GM19395 (cell line): ENCODE measurements at regions not wholly inside any gene's neighbourhood (a gene's known extent, or its start where the extent isn't known, plus 50 kb on each side); places are given as distances from the start of the nearest gene placed in this dataset.
A peak's percentile ranks its signal among the peaks of the same experiment; 100 is the strongest.

Experiments used
- ATAC-seq: cut with Tn5 transposase; IDR thresholded peaks from one replicate; pipeline ENCODE4 v1.9.1; 2021; ENCODE audit warnings: mild to moderate bottlenecking, moderate library complexity; ENCODE audit not compliant: unreplicated experiment

DNA sequence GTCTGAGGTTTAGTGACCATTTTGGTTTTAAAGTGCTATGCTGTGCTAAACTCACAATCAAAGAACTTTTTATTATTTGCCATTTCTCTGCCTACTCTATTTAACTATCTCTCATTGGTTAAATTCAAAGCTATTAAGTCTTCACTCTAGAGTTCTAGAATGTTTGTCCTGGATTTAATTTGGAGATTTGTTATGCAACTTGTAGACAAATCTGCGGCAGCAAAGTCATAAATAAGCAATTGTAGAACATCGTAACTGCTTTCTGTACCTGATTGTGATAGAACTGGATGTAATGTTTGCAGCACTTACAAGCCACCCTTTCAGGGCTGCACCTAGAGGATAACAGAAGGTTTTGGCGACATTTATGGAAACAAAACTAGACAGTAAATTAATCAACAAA lies 566.5 kb upstream of the ADGRL2 start:
- ATAC-seq, result no peak

DNA sequence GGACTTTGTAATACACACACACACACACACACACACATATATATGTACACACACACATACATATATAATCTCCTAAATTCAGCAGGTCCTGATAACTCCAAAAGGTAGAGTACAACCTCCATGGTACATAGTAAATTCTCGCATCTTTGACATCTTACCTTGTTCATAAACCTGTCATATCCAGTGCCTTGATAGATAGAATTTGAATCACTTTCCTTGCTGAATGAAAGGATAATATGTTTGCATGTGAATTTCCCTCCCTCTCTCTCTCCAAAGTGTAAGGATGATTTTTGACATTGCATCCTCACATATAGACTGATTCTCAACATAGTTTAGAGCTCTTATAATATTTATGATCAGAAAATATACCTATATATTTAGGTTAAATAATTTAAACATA lies 567.1 kb upstream of the ADGRL2 start:
- ATAC-seq, result no peak

DNA sequence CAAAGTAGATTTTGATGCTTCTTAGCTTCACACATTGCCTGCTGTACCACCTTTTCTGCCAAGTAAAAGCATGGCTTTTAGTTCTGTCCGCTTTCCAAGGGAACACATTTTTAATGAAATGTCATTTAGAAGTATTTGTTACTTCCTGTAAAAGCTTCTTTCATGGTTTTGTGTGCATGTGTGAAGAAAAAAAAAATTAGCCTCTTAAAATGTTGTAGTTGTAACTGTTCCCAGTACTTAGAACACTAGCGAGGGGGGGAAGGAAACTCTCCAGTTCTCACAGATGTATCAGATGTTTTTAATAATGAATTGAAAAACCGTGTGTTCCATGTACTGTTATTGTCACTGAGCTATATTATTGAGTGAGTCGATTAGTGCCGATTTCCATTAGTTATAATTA lies 568.3 kb upstream of the ADGRL2 start:
- ATAC-seq, result no peak

DNA sequence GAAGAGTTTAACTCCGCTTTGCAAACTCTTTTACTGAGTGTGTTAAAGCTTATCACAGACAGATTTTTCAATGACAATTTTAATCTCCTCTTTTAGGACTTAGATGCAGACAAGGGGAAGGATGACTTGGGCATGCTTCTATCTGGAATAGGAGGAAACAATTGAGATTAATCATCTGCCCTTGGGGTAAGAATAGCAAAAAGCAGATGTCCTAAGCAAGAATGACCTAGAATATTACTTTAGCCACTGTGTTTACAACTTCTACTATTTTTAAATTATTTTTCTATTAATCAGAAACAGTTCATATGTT lies 569.0 kb upstream of the ADGRL2 start:
- no peak for ATAC-seq

DNA sequence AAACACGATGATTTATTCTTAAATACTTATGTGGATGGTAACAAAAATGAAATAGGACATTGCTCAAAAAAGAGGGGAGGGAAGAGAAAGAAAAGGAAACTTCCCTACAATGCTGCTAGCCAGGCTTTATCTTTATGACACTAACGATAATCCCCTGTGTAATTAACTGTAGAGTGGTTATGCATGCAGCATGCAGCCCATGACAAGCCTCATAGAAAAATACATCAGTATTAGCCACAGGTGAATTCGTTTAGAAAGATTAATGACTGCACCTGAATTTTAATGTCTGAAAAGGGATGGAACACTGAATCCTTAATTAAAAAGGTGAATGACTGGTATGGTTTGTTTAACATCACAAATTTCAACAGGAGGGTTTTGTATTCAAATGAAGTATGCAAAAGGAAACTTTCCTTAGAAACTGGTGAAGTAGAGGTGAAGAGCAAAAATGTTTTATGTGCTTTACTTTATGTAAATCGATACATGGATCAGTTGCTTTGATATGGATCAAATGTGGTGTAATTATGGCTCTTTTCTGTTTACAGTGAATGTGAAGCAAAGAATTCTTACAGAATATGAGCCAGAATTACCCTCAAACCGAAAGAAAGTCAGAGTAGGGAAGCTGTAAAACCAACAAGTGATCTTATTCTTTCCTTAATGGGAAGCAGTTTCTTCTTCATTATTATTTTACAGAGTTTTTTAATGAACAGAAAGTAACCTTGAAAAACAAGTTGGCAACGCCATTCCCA lies 569.6 kb upstream of the ADGRL2 start:
- ATAC-seq, result no peak

DNA sequence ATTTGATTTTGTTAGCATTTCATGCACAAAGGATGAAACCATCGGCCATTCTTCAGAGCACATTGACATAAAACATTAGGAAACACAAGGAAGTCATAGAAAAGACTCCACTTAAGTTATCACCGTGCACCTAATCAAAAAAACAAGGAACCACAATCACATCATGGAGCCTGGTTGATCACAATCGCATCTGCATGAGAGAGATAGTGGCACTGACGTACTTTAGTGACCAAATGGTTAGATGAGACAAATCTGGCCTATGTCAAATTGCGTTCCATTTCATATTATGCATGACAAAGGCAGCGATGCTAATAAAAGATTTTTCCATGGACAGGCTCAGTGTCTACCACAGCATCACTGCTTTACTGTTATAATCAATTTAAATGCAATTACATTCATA lies 571.8 kb upstream of the ADGRL2 start:
- no peak for ATAC-seq

DNA sequence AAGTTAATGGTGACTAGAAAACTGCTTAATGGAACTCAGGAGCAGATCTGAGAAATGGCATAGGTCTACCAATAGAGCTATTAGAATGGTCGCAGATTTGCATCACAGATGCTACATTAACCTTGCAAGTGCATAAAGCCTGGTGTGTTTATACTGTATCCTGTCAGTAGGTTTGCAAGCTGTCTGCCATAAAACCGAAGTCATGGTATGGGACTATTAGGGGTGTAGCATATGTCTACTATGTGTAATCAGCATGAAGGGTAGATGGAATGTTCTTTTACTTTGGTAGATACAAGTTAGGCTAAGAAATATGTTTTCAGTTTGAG lies 574.2 kb upstream of the ADGRL2 start:
- peak; percentile 42 for ATAC-seq

DNA sequence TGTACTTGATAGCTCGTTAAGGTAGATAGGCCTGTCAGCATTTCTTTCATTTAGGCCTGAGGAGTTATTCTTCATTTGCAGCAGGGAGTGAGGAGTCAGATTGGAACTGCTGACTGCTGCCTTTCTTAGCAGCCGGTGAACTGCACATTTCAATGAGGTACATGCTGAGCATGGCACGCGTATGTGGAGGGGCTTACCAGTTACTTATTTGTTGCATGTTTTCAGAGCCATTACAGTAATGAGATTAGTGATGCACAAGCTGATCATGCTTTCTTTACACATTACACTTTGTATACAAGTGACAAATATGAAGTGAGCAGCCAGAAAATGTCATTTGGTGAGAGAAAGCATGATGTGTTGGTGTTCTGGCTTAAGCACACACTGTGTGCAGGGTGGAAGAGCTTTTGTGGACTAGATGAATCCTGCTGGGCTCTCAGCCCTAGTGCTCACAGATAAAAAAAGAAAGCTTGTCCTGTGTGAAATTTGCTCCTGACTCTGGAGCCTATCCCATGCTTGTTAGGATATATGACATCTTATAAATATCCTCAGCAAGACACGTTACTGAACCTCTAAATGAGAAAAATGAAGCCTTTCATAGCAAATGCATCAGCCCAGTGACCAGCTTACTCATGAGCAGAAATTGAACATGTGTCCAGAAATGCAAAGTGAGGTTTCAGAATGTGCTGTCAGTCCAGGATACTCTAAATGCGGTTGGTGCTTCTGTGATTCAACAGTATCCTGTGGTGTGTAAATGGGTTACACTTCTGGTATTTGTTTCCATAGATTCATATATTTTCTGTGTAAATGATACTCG lies 574.7 kb upstream of the ADGRL2 start:
- ATAC-seq, result peak; percentile 86

DNA sequence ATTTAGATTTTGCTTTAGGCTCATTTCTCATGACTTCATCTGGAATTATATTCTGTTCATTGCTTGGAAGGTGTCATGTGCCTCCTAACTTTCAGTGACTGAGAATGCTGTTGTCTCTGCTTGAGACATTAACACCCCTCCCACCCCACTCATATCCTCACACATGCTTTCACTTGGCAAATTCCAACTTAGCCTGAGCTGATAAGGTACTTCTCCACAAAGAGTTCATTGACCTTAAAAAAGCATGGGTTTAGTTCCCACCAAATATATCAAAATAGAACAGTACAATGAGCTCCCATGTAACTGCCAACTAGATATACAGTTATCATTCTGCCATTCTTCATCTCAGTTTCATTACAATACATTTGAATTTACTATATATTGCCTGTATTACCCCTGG lies 576.5 kb upstream of the ADGRL2 start:
- no peak for ATAC-seq

DNA sequence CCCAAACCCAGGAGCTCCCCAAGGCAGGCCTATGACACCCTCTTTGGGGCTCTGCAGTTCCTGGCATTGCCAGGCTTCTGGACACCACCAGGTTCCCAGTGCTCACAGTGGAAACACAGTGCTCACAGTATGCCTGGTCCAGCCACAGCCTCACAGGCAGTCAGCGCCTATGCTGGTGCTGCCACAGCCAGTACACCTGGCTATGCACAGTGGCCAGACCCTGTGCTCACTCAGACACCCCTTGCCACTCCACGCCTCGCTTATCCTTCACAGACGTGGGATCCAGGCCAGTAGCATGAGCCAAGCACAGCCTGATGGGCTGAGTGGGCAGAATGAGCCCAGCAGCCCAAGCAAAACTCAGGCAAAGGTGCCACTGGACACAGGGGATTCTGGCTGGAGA lies 579.2 kb upstream of the ADGRL2 start:
- ATAC-seq, result no peak

DNA sequence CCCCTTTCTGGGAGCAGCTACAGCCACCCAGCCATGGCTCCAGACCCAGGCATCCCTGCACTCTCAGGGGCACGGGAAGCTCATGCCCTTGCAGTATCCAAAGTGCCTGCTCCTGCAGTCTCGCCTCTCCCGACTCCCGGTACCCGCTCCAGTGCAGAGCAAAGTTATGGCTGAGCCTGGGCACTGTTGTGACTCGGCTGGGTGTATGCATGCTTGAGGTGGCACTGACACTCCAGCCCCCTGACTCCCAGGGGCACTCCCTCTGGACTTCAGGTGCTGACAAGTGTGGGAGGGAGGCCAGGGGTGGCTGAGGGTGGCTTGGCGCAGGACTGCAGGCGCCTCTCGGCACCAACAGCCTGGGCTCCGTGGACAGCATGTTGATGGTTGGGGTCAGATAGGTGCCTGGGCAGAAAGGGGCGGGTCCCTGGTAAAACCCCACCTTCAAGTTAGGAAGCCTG lies 580.1 kb upstream of the ADGRL2 start:
- no peak for ATAC-seq

DNA sequence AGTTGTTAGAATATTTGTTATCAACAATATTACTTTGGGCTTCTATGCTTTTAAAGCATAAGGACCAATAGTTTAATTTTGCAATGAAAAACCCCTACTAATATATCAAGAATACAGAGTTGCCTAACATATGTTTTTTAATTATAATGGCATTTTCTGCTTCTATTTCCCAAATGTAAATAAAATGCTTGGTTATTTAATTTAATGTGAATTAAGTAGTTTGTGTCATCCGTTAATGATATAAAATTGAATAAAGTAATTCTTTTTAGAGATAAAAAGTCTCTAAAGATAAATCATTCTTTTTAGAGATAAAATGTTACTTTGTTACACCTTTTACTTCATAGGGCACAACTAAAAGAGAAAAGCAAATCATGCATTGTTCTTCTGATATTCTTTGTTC lies 583.7 kb upstream of the ADGRL2 start:
- no peak for ATAC-seq

DNA sequence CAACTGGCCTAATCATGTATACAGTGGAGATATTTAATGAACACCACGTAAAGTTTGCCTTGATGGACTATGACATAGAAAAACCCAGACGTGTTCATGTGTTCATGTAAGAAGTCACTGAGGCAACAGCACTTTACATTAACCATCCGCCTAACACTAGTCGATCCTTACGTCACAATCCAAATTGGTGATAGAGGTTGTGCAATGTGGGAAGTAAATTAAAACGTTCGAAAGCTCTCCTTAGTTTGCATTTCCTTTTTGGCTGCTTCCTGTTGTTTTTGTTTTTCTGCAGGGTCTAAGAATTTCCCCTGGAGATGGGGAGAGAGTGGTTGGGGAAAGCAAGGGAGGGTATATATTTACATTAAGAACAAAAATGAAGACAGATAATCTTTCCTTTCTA lies 587.5 kb upstream of the ADGRL2 start:
- no peak for ATAC-seq

DNA sequence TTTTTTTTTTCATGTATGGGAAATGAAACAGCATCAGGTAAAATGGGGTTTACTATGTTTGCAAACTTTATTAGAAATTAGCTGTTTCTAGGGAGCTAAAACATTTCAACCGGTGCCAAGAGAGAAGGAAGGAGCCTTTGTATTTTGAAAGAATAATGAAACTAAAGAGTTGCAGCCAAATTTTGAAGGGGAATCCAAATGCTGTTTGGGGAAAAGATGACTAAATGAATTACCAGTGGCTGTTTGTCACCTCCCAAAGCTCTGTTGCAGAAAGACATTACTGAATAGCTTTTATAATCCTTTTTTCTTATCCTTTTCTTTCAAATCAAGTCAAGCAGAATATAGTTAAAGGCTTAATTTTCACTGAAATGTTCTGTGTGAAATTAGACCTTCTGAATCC lies 591.3 kb upstream of the ADGRL2 start:
- no peak for ATAC-seq

DNA sequence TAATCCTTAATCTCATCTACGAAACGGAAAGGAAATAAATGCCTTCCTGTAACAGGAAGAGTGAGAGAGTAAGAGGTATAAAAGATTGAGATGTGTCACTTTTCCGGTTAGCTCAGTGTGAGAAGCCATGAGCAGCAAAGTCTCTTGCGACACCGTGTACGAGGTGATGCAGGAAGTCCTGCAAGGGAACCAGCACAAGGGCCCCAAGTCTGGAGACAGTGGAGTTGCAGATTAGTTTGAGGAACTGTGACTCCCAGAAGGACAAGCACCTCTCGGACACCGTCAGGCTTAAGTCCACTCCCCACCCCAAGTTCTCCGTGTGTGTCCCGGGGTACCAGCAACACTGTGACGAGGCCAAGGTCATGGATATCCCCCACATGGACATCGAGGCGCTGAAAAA lies 592.3 kb upstream of the ADGRL2 start:
- ATAC-seq, result no peak

DNA sequence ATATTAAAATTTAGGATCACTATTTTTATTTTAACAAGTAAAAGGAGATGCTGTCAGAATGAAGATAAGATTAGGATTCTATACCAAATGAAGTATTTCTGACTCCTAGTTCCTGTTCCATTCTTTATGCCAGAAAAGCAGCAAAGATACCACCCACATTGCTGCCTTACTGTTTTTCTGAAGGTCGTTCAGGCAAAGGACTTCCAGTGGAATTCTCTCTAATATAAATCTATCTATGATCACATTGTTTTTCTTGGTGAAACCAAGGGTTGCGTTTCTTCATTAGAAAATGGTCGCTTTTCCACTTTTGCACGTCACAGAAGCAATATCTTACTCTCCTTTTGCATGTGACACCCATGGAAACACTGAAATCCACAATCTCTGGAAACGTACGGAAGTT lies 594.8 kb upstream of the ADGRL2 start:
- ATAC-seq, result no peak

DNA sequence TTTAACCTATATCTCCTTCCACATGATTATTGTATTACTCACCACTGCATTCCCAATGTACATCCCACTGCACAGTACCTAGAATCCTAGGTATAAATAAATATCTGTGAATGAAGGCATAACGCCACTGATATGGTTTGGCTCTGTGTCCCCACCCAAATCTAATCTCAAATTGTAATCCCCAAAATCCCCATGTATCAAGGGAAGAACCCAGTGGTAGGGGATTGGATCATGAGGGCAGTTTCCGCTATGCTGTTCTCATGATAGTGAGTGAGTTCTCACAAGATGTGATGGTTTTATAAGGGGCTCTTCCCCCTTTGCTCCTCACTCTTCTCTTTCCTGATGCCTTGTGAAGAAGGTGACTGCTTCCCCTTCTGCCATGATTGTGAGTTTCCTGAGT lies 599.0 kb upstream of the ADGRL2 start:
- ATAC-seq, result no peak

DNA sequence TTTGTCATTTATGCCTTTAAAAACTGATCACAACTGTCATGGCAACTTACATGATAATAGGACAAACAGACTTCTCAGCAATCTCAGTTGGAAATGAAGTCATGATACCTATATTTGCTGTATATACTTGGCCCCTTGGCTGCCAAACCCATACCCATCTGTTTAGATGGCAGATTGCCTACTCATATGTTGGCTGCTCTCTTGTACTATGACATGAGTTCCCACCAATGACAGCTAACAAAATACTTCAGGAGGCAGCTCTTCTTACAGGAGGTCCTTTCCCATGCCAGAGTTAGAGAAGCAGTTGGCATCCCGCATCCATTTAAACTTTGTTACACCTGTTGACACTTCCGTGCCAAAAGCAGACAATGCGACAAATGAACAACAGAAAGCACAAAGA lies 603.1 kb upstream of the ADGRL2 start:
- no peak for ATAC-seq

DNA sequence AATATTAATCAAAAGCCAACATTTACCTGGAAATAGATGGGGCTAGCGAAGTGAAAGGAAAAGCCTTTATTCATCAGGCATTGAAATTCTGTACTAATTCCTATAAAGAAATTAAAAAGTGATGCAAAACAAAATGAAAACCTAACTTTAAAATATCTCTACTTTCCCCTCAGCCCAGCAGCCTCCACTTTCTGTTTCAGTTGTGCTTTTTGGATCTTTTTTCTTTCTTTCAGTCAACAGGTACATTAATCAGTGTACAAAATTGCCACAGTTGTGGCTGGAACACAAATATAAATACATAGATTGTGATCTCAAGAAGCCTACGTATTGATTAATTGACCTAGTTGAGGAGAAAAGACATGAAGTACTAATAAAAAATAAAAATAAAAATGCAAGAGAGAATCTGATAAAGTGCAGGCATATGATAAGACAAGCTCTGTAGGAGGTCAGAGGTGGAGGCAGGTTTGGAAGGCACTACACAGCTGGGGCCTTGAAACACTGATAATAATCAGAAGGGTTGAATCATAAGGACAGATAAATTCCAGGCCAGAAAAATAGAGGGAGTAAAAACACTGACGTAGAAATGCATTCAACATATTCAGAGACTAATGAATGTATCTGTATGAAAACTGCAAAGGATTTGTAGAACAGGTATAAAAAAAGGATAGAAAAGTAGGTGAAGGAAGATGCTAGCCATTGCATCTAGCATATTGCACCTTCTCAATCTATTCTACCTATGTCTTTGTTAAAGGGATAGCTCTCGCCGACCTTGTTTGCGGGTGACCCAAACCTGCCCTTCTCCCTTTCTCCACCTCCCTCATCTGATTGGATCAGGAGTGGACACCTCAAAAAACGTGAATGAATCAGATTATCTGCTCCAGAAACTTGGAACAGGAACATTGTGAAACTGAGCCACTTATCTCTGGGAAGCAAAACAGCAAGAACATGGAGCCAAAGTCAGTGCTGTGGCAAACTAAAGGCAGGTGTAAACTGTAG lies 607.8 kb upstream of the ADGRL2 start:
- no peak for ATAC-seq

DNA sequence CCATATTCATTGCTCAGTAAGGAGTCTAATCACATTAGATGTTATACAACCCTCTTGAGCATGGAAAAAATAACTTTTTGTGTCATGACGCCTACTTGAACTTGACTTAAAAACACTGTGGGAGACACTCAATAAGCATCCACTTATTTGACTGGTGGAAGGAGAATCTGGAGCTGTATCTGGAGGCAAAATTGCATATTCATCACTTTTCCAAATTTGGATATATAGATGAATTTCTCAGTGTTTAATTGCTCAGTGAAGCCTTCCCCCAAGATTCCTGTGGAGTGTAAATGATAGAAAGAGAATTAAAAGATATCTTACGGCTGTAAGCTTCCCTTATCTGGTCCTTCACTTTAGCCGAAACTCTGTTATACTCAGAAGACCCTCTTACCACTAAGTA lies 610.7 kb upstream of the ADGRL2 start:
- ATAC-seq, result no peak

DNA sequence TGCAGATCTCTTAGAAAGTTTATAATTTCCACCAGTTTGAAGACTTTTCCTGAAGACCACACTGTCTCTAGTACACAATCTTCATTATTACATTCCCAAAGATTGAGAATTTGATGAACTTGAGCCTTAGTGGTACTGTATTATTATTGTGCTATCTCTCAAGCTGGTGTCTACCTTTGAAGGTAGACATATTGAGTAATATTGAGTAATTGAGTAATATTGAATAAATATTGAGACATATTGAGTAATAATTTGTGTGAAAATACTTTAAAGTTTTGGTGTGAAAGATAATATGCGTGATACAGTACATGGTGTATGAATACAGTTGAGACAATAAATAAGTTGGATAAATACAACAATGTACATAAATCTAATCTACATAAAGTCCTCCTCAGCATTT lies 613.1 kb upstream of the ADGRL2 start:
- no peak for ATAC-seq

DNA sequence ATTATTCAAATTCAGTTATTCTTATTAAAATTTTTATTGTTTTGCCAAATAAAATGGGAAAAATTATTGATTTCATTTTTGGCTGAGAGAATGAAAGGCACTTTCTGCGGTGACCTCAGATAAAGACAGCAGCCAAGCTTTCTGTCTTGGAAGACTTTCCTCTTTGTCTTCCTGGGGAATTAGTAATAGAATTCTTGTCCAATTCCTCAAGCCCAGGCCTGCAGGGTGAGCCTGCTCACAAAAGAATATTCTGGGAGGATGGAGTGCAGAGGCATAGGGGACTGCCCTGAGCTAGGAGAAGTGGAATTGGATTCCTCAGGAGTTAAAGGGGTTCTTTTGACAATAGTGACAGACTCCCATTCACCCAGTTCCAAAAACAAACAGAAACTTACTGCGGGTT lies 614.5 kb upstream of the ADGRL2 start:
- no peak for ATAC-seq
